ENCODE measurements at regions not wholly inside any gene's neighbourhood (a gene's known extent, or its start where the extent isn't known, plus 50 kb on each side); places are given as distances from the start of the nearest gene placed in this dataset.
"Not testable (repeated sequence)": the region's sequence is repeated elsewhere in the genome, so short reads cannot be mapped to it uniquely, and the experiment has no call there.

DNA sequence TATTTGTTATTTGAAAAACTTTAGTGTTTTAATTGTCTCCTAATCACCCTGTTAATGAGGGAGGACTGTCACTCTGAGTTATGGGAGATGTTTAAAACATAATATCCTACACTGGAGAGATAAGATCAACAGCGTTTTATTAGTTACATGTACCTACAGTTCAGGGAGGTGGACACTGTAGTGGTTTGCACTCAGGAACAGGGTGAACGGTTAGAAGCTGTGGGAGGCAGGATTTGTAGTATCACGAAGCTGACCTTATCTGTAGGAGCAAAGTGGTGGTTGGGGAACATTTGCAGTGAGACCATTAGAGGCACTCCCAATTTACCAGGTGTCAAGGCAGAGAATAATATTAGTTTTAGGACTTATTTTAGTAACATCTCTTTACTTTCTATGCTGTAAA, 193.3 kb upstream of the KCND2 start:
- H3K36me3 ChIP-seq (ENCODE audit: insufficient read depth, low read length) = no peaks in the 10 kb centered on the region
- no peak overlapping the region for H3K4me3 ChIP-seq (ENCODE audit: low read length)
- H3K27ac ChIP-seq (ENCODE audit: low read length) = no peak overlapping the region
- no peaks in the 10 kb centered on the region for H3K27me3 ChIP-seq (ENCODE audit: low read length)
- H3K4me1 ChIP-seq (ENCODE audit: low read length) = no peaks in the 10 kb centered on the region
- H3K79me2 ChIP-seq (ENCODE audit: low read length) = no peaks in the 10 kb centered on the region
- H3K4me2 ChIP-seq (ENCODE audit: low read depth, low read length, poor library complexity, severe bottlenecking) = no peak overlapping the region
- H2AFZ ChIP-seq (ENCODE audit: low read length) = no peak overlapping the region
- no peak for DNase-seq
- no peak overlapping the region for H3K9ac ChIP-seq (ENCODE audit: low read length)
- no peaks in the 10 kb centered on the region for H3K9me2 ChIP-seq (replicated peaks; ENCODE audit: insufficient read depth, low read length)
- no peaks in the 10 kb centered on the region for H4K20me1 ChIP-seq (ENCODE audit: insufficient read depth, low read depth, low read length)
- peaks cover 18% of the 10 kb centered on the region for H3K9me3 ChIP-seq (ENCODE audit: low read length)

GRCh38 chr7:120086468-120086867, 186.5 kb upstream of the KCND2 start:
- not testable (repeated sequence) for H3K9ac ChIP-seq (ENCODE audit: low read length); H3K79me2 ChIP-seq (ENCODE audit: low read length); H3K4me3 ChIP-seq (ENCODE audit: low read length); DNase-seq; H3K27ac ChIP-seq (ENCODE audit: low read length); H3K9me2 ChIP-seq (replicated peaks; ENCODE audit: insufficient read depth, low read length); H3K27me3 ChIP-seq (ENCODE audit: low read length); H3K9me3 ChIP-seq (ENCODE audit: low read length); H3K36me3 ChIP-seq (ENCODE audit: insufficient read depth, low read length); H2AFZ ChIP-seq (ENCODE audit: low read length); H4K20me1 ChIP-seq (ENCODE audit: insufficient read depth, low read depth, low read length); H3K4me1 ChIP-seq (ENCODE audit: low read length); H3K4me2 ChIP-seq (ENCODE audit: low read depth, low read length, poor library complexity, severe bottlenecking)

DNA sequence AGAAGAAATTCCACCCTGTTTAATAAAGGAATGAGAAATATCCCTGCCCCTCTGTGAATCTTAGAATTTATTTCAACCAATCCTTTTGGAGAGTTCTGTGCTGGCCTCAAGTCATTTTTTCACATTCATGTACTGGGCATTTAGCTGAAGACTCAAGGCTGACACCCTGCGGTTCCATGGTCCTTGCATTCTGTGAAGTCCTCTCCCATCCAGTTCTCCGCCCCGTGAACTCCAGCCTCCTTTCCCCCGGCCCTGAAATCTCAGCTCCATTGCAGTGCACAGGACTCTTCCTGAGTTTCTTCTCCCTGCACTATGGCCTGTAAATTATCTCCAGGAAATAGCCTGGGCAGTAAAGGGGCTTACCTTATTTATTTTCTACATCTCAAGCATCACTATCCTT, 183.0 kb upstream of the KCND2 start:
- Histone ChIP-seq H4K20me1 (ENCODE audit: insufficient read depth, low read depth, low read length) (no peaks in the 10 kb centered on the region), H3K4me2 (ENCODE audit: low read depth, low read length, poor library complexity, severe bottlenecking) (no peak overlapping the region), H3K9me3 (ENCODE audit: low read length) (peaks cover 6% of the 10 kb centered on the region; the same call in 1 of the 2 replicates), H2AFZ (ENCODE audit: low read length) (no peak overlapping the region), H3K4me3 (ENCODE audit: low read length) (no peak overlapping the region), H3K9ac (ENCODE audit: low read length) (no peak overlapping the region), H3K79me2 (ENCODE audit: low read length) (no peaks in the 10 kb centered on the region), H3K36me3 (ENCODE audit: insufficient read depth, low read length) (no peaks in the 10 kb centered on the region), H3K27ac (ENCODE audit: low read length) (no peak overlapping the region), H3K9me2 (replicated peaks; ENCODE audit: insufficient read depth, low read length) (no peaks in the 10 kb centered on the region), H3K4me1 (ENCODE audit: low read length) (no peaks in the 10 kb centered on the region), H3K27me3 (ENCODE audit: low read length) (no peaks in the 10 kb centered on the region)
- no peak for DNase-seq

GRCh38 chr7:120091807-120092206, 181.2 kb upstream of the KCND2 start:
- H3K27me3 ChIP-seq (ENCODE audit: low read length) = no peaks in the 10 kb centered on the region
- H3K9ac ChIP-seq (ENCODE audit: low read length) = no peak overlapping the region
- H3K9me2 ChIP-seq (replicated peaks; ENCODE audit: insufficient read depth, low read length) = no peaks in the 10 kb centered on the region
- no peak for DNase-seq
- H3K4me2 ChIP-seq (ENCODE audit: low read depth, low read length, poor library complexity, severe bottlenecking) = no peak overlapping the region
- no peaks in the 10 kb centered on the region for H3K4me1 ChIP-seq (ENCODE audit: low read length)
- H3K4me3 ChIP-seq (ENCODE audit: low read length) = no peak overlapping the region
- H4K20me1 ChIP-seq (ENCODE audit: insufficient read depth, low read depth, low read length) = no peaks in the 10 kb centered on the region
- H3K36me3 ChIP-seq (ENCODE audit: insufficient read depth, low read length) = no peaks in the 10 kb centered on the region
- H3K27ac ChIP-seq (ENCODE audit: low read length) = no peak overlapping the region
- H3K9me3 ChIP-seq (ENCODE audit: low read length) = peaks cover 13% of the 10 kb centered on the region; the same call in 1 of the 2 replicates
- no peaks in the 10 kb centered on the region for H3K79me2 ChIP-seq (ENCODE audit: low read length)
- no peak overlapping the region for H2AFZ ChIP-seq (ENCODE audit: low read length)

GRCh38 chr7:120097020-120097419, 176.0 kb upstream of the KCND2 start:
- no peaks in the 10 kb centered on the region for H4K20me1 ChIP-seq (ENCODE audit: insufficient read depth, low read depth, low read length)
- no peaks in the 10 kb centered on the region for H3K36me3 ChIP-seq (ENCODE audit: insufficient read depth, low read length)
- H3K4me2 ChIP-seq (ENCODE audit: low read depth, low read length, poor library complexity, severe bottlenecking) = no peak overlapping the region
- peaks cover 27% of the 10 kb centered on the region for H3K9me3 ChIP-seq (ENCODE audit: low read length)
- H2AFZ ChIP-seq (ENCODE audit: low read length) = no peak overlapping the region
- DNase-seq = no peak
- H3K79me2 ChIP-seq (ENCODE audit: low read length) = no peaks in the 10 kb centered on the region
- no peak overlapping the region for H3K27ac ChIP-seq (ENCODE audit: low read length)
- no peaks in the 10 kb centered on the region for H3K27me3 ChIP-seq (ENCODE audit: low read length)
- H3K9me2 ChIP-seq (replicated peaks; ENCODE audit: insufficient read depth, low read length) = no peaks in the 10 kb centered on the region
- no peaks in the 10 kb centered on the region for H3K4me1 ChIP-seq (ENCODE audit: low read length)
- no peak overlapping the region for H3K9ac ChIP-seq (ENCODE audit: low read length)
- H3K4me3 ChIP-seq (ENCODE audit: low read length) = no peak overlapping the region

DNA sequence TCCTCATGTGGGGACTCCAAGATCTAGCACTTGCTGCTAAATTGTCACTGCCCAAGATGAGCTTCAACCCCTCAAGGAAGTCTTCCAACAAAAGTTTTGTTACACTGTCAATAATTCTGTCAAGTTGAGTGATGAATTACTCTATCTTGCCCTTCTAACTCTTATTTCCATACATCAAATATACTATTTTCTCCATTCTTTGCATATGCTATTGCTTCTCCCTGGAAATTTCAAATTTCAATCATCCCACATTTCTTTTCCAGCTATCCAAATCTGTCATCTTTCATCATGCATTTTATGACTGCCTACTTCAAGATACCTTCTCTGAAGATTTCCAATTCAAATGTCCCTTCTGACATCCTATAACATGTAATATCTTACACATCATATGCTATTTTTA, 175.2 kb upstream of the KCND2 start:
- H3K4me2 ChIP-seq (ENCODE audit: low read depth, low read length, poor library complexity, severe bottlenecking) = no peak overlapping the region
- no peak overlapping the region for H3K9ac ChIP-seq (ENCODE audit: low read length)
- H3K79me2 ChIP-seq (ENCODE audit: low read length) = no peaks in the 10 kb centered on the region
- no peaks in the 10 kb centered on the region for H3K36me3 ChIP-seq (ENCODE audit: insufficient read depth, low read length)
- H3K9me3 ChIP-seq (ENCODE audit: low read length) = peaks cover 27% of the 10 kb centered on the region
- H2AFZ ChIP-seq (ENCODE audit: low read length) = no peak overlapping the region
- no peak overlapping the region for H3K4me3 ChIP-seq (ENCODE audit: low read length)
- H3K27ac ChIP-seq (ENCODE audit: low read length) = no peak overlapping the region
- H3K4me1 ChIP-seq (ENCODE audit: low read length) = no peaks in the 10 kb centered on the region
- no peaks in the 10 kb centered on the region for H4K20me1 ChIP-seq (ENCODE audit: insufficient read depth, low read depth, low read length)
- no peaks in the 10 kb centered on the region for H3K27me3 ChIP-seq (ENCODE audit: low read length)
- H3K9me2 ChIP-seq (replicated peaks; ENCODE audit: insufficient read depth, low read length) = no peaks in the 10 kb centered on the region
- DNase-seq = no peak

- Histone ChIP-seq H3K4me2 (ENCODE audit: low read depth, low read length, poor library complexity, severe bottlenecking) (no peak overlapping the region), H3K9me3 (ENCODE audit: low read length) (peaks cover 25% of the 10 kb centered on the region), H4K20me1 (ENCODE audit: insufficient read depth, low read depth, low read length) (no peaks in the 10 kb centered on the region), H3K4me1 (ENCODE audit: low read length) (no peaks in the 10 kb centered on the region), H3K79me2 (ENCODE audit: low read length) (no peaks in the 10 kb centered on the region), H3K36me3 (ENCODE audit: insufficient read depth, low read length) (no peaks in the 10 kb centered on the region), H3K4me3 (ENCODE audit: low read length) (no peak overlapping the region), H2AFZ (ENCODE audit: low read length) (no peak overlapping the region), H3K27ac (ENCODE audit: low read length) (no peak overlapping the region), H3K9me2 (replicated peaks; ENCODE audit: insufficient read depth, low read length) (no peaks in the 10 kb centered on the region), H3K9ac (ENCODE audit: low read length) (no peak overlapping the region), H3K27me3 (ENCODE audit: low read length) (no peaks in the 10 kb centered on the region)
- no peak for DNase-seq
These were observed 164.6 kb upstream of the KCND2 start for GRCh38 chr7:120108376-120108775.

DNA sequence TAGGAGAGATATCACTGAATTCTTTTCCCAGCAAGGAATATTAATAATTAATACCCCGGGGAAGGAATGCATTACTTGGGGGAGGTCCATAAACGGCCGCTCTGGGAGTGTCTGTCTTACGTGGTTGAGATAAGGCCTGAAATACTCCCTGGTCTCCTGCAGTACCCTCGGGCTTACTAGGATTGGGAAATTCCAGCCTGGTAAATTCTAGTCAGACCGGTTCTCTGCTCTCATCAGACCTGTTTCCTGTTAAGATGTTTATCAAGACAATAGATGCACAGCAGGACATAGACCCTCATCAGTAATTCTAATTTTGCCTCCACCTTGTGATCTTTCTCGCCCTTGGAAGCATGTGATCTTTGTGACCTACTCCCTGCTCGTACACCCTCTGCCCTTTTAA, 162.8 kb upstream of the KCND2 start:
- no peak for DNase-seq
- Histone ChIP-seq H3K4me3 (ENCODE audit: low read length) (no peak overlapping the region), H3K4me1 (ENCODE audit: low read length) (no peaks in the 10 kb centered on the region), H3K27ac (ENCODE audit: low read length) (no peak overlapping the region), H3K27me3 (ENCODE audit: low read length) (no peaks in the 10 kb centered on the region), H3K9me2 (replicated peaks; ENCODE audit: insufficient read depth, low read length) (no peaks in the 10 kb centered on the region), H3K79me2 (ENCODE audit: low read length) (no peaks in the 10 kb centered on the region), H3K9ac (ENCODE audit: low read length) (no peak overlapping the region), H3K36me3 (ENCODE audit: insufficient read depth, low read length) (no peaks in the 10 kb centered on the region), H2AFZ (ENCODE audit: low read length) (no peak overlapping the region), H4K20me1 (ENCODE audit: insufficient read depth, low read depth, low read length) (no peaks in the 10 kb centered on the region), H3K9me3 (ENCODE audit: low read length) (peaks cover 24% of the 10 kb centered on the region), H3K4me2 (ENCODE audit: low read depth, low read length, poor library complexity, severe bottlenecking) (no peak overlapping the region)

- no peak overlapping the region for H3K9ac ChIP-seq (ENCODE audit: low read length)
- H3K4me3 ChIP-seq (ENCODE audit: low read length) = no peak overlapping the region
- no peaks in the 10 kb centered on the region for H4K20me1 ChIP-seq (ENCODE audit: insufficient read depth, low read depth, low read length)
- DNase-seq = no peak
- no peaks in the 10 kb centered on the region for H3K36me3 ChIP-seq (ENCODE audit: insufficient read depth, low read length)
- no peaks in the 10 kb centered on the region for H3K9me2 ChIP-seq (replicated peaks; ENCODE audit: insufficient read depth, low read length)
- H2AFZ ChIP-seq (ENCODE audit: low read length) = no peak overlapping the region
- no peak overlapping the region for H3K27ac ChIP-seq (ENCODE audit: low read length)
- H3K4me2 ChIP-seq (ENCODE audit: low read depth, low read length, poor library complexity, severe bottlenecking) = no peak overlapping the region
- no peaks in the 10 kb centered on the region for H3K79me2 ChIP-seq (ENCODE audit: low read length)
- no peaks in the 10 kb centered on the region for H3K4me1 ChIP-seq (ENCODE audit: low read length)
- peaks cover 20% of the 10 kb centered on the region for H3K9me3 ChIP-seq (ENCODE audit: low read length)
- no peaks in the 10 kb centered on the region for H3K27me3 ChIP-seq (ENCODE audit: low read length)
These were observed 158.3 kb upstream of the KCND2 start for GRCh38 chr7:120114626-120115025.
